Epithelial cell of prostate (primary cell): ENCODE measurements at regions not wholly inside any gene's neighbourhood (a gene's known extent, or its start where the extent isn't known, plus 50 kb on each side); places are given as distances from the start of the nearest gene placed in this dataset.
"Not testable (repeated sequence)": the region's sequence is repeated elsewhere in the genome, so short reads cannot be mapped to it uniquely, and the experiment has no call there.

Source experiments
- DNase-seq: peaks from one replicate; pipeline ENCODE4 v3.0.0-alpha.2; 2011; ENCODE audit warnings: low read depth, low spot score
- H3K27ac ChIP-seq: fragments of 450-650 bp; 2 replicates; pipeline ENCODE4 v1.5.1; 2017; ENCODE audit warnings: mild to moderate bottlenecking

- no peak for DNase-seq
- H3K27ac ChIP-seq, result no peak overlapping the region
These were observed 192.2 kb upstream of the TPM1 start for GRCh38 chr15:62850318-62850717.

GRCh38 chr15:62850791-62851291 lies 191.7 kb upstream of the TPM1 start:
- DNase-seq, result no peak
- no peak overlapping the region for H3K27ac ChIP-seq

- H3K27ac ChIP-seq, result peak overlapping the region; percentile 23
- DNase-seq, result no peak
These were observed 189.3 kb upstream of the TPM1 start for GRCh38 chr15:62853114-62853840.

- DNase-seq, result no peak
These were observed 188.7 kb upstream of the TPM1 start for GRCh38 chr15:62853841-62854225.

GRCh38 chr15:62854420-62855084 lies 188.0 kb upstream of the TPM1 start:
- H3K27ac ChIP-seq, result no peak overlapping the region
- DNase-seq, result no peak

More at GRCh38 chr15:62853841-62854225, 188.7 kb upstream of the TPM1 start:
- H3K27ac ChIP-seq, result peak overlapping the region; percentile 23

GRCh38 chr15:62855085-62855476 lies 187.5 kb upstream of the TPM1 start:
- no peak for DNase-seq
- no peak overlapping the region for H3K27ac ChIP-seq

GRCh38 chr15:62856466-62857246 lies 185.9 kb upstream of the TPM1 start:
- DNase-seq, result no peak
- peak overlapping the region; percentile 63 for H3K27ac ChIP-seq

GRCh38 chr15:62857411-62857853 lies 185.1 kb upstream of the TPM1 start:
- peak; percentile 86 for DNase-seq
- H3K27ac ChIP-seq, result peak overlapping the region; percentile 63

- H3K27ac ChIP-seq, result peak overlapping the region; percentile 63
- DNase-seq, result peak; percentile 37
These were observed 184.2 kb upstream of the TPM1 start for GRCh38 chr15:62858343-62858742.

GRCh38 chr15:62862717-62863116 lies 179.8 kb upstream of the TPM1 start:
- DNase-seq, result no peak
- no peak overlapping the region for H3K27ac ChIP-seq

- no peak for DNase-seq
- no peak overlapping the region for H3K27ac ChIP-seq
These were observed 176.2 kb upstream of the TPM1 start for GRCh38 chr15:62866366-62866765.

- H3K27ac ChIP-seq, result no peak overlapping the region
- DNase-seq, result no peak
These were observed 174.7 kb upstream of the TPM1 start for GRCh38 chr15:62867844-62868243.

- H3K27ac ChIP-seq, result no peak overlapping the region
- DNase-seq, result no peak
These were observed 174.0 kb upstream of the TPM1 start for GRCh38 chr15:62868507-62868906.

- H3K27ac ChIP-seq, result no peak overlapping the region
- DNase-seq, result no peak
These were observed 173.4 kb upstream of the TPM1 start for GRCh38 chr15:62869116-62869515.

GRCh38 chr15:62870216-62870615 lies 172.3 kb upstream of the TPM1 start:
- H3K27ac ChIP-seq, result no peak overlapping the region

GRCh38 chr15:62870701-62871100 lies 171.8 kb upstream of the TPM1 start:
- H3K27ac ChIP-seq, DNase-seq: not testable (repeated sequence)

More at GRCh38 chr15:62870216-62870615, 172.3 kb upstream of the TPM1 start:
- no peak for DNase-seq

GRCh38 chr15:62873203-62873602 lies 169.3 kb upstream of the TPM1 start:
- DNase-seq, result no peak
- no peak overlapping the region for H3K27ac ChIP-seq

GRCh38 chr15:62874064-62874463 lies 168.5 kb upstream of the TPM1 start:
- no peak for DNase-seq
- no peak overlapping the region for H3K27ac ChIP-seq

- DNase-seq, result no peak
- H3K27ac ChIP-seq, result no peak overlapping the region
These were observed 167.5 kb upstream of the TPM1 start for GRCh38 chr15:62874959-62875625.

GRCh38 chr15:62875626-62876021 lies 166.9 kb upstream of the TPM1 start:
- no peak overlapping the region for H3K27ac ChIP-seq
- DNase-seq, result no peak
